ENCODE measurements at regions not wholly inside any gene's neighbourhood (a gene's known extent, or its start where the extent isn't known, plus 50 kb on each side); places are given as distances from the start of the nearest gene placed in this dataset.
A peak's percentile ranks its signal among the peaks of the same experiment; 100 is the strongest.

GRCh38 chr10:31081937-31082840 lies 50.5 kb upstream of the ZNF438 start:
- no peak for TF ChIP-seq CTCF (IDR thresholded peaks at IDR 0.05)

GRCh38 chr10:31083765-31084184 lies 52.1 kb upstream of the ZNF438 start:
- peak; percentile 63 for TF ChIP-seq CTCF (IDR thresholded peaks at IDR 0.05)

GRCh38 chr10:31087011-31087410 lies 55.3 kb upstream of the ZNF438 start:
- TF ChIP-seq CTCF (IDR thresholded peaks at IDR 0.05): no peak

DNA sequence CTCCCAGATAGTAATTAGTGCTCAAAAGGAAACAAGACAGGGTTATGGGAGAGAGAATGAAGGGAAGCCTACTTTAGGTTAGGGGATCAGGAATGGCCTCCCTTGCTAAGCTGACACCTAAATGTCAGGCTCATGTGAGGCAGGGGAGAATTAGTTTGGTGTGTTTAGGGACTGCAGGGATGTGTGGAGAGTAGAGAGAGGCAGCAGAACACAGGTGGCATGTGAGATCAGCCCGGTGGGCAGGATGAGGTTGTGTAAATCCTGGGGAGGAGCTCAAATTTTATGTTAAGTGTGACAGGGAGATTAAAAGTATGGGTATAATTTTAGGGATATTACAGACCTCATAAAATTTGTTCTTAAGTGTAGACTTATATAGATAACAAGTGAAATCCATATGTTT lies 56.2 kb upstream of the ZNF438 start:
- TF ChIP-seq CTCF (IDR thresholded peaks at IDR 0.05): no peak

DNA sequence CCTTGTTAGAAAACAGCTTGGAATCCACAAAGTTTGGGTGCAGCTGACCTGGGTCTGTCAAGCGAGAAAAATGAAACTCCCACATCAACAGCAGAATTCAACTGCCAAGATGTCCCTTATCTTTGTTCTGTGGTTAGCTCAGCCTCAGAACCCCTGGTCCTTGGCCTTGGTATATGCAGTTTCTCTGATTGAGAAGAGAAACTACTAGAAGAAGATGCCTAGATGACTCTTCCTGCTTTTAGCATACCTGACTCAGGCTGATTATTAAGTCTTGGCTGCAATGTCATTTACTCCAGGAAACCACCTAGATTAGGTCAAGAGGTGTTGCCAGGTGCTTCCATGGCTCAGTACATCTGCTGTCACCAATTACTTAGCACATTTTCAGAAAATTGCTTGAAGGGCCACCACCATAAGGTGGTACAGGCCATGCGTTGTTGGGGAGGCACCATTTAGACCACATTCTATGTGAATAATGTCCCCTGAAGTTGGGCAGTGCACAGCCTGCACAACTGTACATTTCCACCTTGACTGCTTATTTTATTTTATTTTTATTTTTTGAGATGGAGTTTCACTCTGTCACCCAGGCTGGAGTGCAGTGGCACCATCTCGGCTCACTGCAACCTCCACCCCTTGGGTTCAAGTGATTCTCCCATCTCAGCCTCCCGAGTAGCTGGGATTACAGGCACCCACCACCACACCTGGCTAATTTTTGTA lies 59.4 kb upstream of the ZNF438 start:
- TF ChIP-seq CTCF (IDR thresholded peaks at IDR 0.05): no peak

- no peak for TF ChIP-seq CTCF (IDR thresholded peaks at IDR 0.05)
Measured at GRCh38 chr10:31095677-31096560, 64.3 kb upstream of the ZNF438 start.

- TF ChIP-seq CTCF (IDR thresholded peaks at IDR 0.05): no peak
Measured at GRCh38 chr10:31098046-31098445, 66.4 kb upstream of the ZNF438 start.

All from LNCAP (cell line).